NCI-H1048 (cell line): ENCODE measurements at regions not wholly inside any gene's neighbourhood (a gene's known extent, or its start where the extent isn't known, plus 50 kb on each side); places are given as distances from the start of the nearest gene placed in this dataset.

ENCODE experiments used
- DNase-seq: peaks from one replicate; lab custom pipeline; 2025; lab: John Stamatoyannopoulos, UW

DNA sequence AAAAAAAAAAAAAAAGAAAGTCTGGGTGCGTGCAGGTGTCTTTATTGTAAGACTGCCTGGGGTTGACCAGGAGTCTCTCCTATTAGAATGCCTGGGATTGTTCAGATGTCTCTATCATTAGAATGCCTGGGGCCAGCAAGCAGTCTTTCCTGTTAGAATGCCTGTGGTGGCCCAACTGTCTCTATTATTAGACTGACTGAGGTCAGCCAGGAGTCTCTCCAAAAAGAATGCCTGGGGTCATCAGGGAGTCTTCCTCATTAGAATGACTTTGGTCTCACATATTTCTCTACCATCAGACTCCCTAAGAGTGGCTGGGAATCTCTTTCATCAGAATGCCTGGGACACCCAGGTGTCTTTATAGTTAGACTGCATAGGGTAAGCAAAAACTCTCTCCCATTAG, 1577.5 kb downstream of the UQCRFS1 start:
- DNase-seq: no peak

DNA sequence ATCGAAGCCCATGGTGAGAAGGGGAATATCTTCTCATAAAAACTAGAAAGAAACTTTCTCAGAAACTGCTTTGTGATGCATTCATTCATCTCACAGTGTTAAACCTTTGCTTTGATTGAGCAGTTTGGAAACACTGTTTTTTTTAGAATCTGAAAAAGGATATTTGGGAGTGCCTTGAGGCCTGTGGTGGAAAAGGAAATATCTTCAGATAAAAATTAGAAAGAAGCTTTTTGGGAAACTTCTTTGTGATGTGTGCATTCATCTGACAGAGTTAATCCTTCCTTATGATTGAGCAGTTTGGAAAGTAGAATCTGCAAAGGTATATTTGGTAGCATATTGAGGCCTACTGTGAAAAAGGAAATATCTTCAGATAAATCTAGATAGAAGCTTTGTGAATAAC, 1594.9 kb downstream of the UQCRFS1 start:
- no peak for DNase-seq

GRCh38 chr19:27580906-27581305, 1632.0 kb downstream of the UQCRFS1 start:
- DNase-seq: no peak
